Osteocyte (in vitro differentiated cells): ENCODE measurements at regions not wholly inside any gene's neighbourhood (a gene's known extent, or its start where the extent isn't known, plus 50 kb on each side); places are given as distances from the start of the nearest gene placed in this dataset.

Experiments
- DNase-seq: peaks from one replicate; pipeline ENCODE4 v3.0.0; 2021; ENCODE audit warnings: mixed read lengths; ENCODE audit not compliant: unreplicated experiment; ENCODE audit errors: extremely low spot score
- H3K27ac Mint-ChIP-seq: one replicate; pipeline ENCODE4 v1.8.0; 2021; ENCODE audit warnings: mild to moderate bottlenecking, mixed read lengths; ENCODE audit not compliant: unreplicated experiment
- H3K27me3 Mint-ChIP-seq: one replicate; pipeline ENCODE4 v1.8.0; 2021; ENCODE audit warnings: mixed read lengths; ENCODE audit not compliant: unreplicated experiment
- H3K36me3 Mint-ChIP-seq: one replicate; pipeline ENCODE4 v1.8.0; 2021; ENCODE audit warnings: mixed read lengths; ENCODE audit not compliant: unreplicated experiment
- H3K4me1 Mint-ChIP-seq: one replicate; pipeline ENCODE4 v1.8.0; 2021; ENCODE audit warnings: mixed read lengths; ENCODE audit not compliant: unreplicated experiment
- H3K4me3 Mint-ChIP-seq: one replicate; pipeline ENCODE4 v1.8.0; 2021; ENCODE audit warnings: mild to moderate bottlenecking, moderate library complexity, mixed read lengths; ENCODE audit not compliant: unreplicated experiment
- H3K9me3 Mint-ChIP-seq: one replicate; pipeline ENCODE4 v1.8.0; 2021; ENCODE audit warnings: mixed read lengths; ENCODE audit not compliant: unreplicated experiment
- TF ChIP-seq, protein P1 (sequence below): fragments of 200-600 bp; sonication (generic); IDR thresholded peaks from 2 replicates; pipeline ENCODE4 v1.5.0; 2021; ENCODE audit warnings: antibody characterized with exemption, mild to moderate bottlenecking, moderate library complexity

DNA sequence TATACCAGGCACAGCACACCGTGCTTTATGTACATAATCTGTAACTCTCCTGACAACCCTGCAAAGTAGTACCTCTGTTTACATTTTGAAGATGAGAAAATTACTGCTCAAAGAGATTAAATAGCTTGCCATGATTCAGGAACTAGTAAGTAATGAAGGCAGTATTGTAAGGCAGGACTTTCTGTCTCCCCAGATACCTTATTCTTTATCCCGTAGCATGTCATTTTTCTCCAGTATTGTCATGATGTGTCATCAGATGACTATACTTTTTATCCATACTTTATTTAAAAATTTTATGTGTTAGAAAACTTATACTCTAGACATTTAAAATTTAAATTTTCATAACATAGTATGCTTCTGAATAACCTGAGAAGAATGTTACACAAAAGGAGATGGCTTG lies 188.3 kb upstream of the NUDT6 start:
- no peaks in the 10 kb centered on the region for H3K27me3 Mint-ChIP-seq
- H3K4me1 Mint-ChIP-seq = no peaks in the 10 kb centered on the region
- H3K4me3 Mint-ChIP-seq = no peak overlapping the region
- no peak for DNase-seq
- H3K27ac Mint-ChIP-seq = no peak overlapping the region
- H3K36me3 Mint-ChIP-seq = no peaks in the 10 kb centered on the region
- no peaks in the 10 kb centered on the region for H3K9me3 Mint-ChIP-seq
- TF ChIP-seq, protein P1, sequence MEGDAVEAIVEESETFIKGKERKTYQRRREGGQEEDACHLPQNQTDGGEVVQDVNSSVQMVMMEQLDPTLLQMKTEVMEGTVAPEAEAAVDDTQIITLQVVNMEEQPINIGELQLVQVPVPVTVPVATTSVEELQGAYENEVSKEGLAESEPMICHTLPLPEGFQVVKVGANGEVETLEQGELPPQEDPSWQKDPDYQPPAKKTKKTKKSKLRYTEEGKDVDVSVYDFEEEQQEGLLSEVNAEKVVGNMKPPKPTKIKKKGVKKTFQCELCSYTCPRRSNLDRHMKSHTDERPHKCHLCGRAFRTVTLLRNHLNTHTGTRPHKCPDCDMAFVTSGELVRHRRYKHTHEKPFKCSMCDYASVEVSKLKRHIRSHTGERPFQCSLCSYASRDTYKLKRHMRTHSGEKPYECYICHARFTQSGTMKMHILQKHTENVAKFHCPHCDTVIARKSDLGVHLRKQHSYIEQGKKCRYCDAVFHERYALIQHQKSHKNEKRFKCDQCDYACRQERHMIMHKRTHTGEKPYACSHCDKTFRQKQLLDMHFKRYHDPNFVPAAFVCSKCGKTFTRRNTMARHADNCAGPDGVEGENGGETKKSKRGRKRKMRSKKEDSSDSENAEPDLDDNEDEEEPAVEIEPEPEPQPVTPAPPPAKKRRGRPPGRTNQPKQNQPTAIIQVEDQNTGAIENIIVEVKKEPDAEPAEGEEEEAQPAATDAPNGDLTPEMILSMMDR = no peak

DNA sequence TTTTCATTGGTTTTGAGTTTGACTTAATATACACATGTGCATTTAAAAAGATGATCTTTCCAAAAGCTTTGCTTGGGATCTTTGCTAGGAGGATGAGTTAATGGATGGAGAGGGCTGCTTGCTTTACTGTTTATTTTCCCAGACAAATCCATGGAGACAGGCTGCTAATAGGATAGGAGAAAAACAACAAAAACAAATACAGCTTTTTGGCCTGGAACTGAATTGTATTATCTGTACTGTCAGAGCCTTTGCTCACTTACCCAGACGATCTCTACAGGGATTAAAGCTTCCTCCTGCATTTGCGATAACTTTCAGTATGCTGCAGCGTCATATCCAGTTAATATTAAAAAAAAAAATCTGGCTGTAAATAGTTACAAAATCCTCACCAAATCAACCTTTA lies 190.8 kb upstream of the NUDT6 start:
- no peaks in the 10 kb centered on the region for H3K27me3 Mint-ChIP-seq
- H3K4me3 Mint-ChIP-seq = no peak overlapping the region
- DNase-seq = no peak
- H3K4me1 Mint-ChIP-seq = peaks cover 10% of the 10 kb centered on the region
- no peaks in the 10 kb centered on the region for H3K36me3 Mint-ChIP-seq
- TF ChIP-seq, protein P1 = no peak
- H3K9me3 Mint-ChIP-seq = no peaks in the 10 kb centered on the region
- no peak overlapping the region for H3K27ac Mint-ChIP-seq

- Mint-ChIP-seq H3K4me1 (peaks cover 10% of the 10 kb centered on the region), H3K27me3 (no peaks in the 10 kb centered on the region), H3K27ac (no peak overlapping the region), H3K9me3 (no peaks in the 10 kb centered on the region), H3K36me3 (no peaks in the 10 kb centered on the region), H3K4me3 (no peak overlapping the region)
- TF ChIP-seq, protein P1 = no peak
- DNase-seq = no peak
Measured at GRCh38 chr4:123114084-123114914, 191.9 kb upstream of the NUDT6 start.

- DNase-seq = no peak
- Mint-ChIP-seq H3K9me3 (no peaks in the 10 kb centered on the region), H3K36me3 (no peaks in the 10 kb centered on the region), H3K4me3 (no peak overlapping the region), H3K4me1 (peaks cover 10% of the 10 kb centered on the region), H3K27ac (no peak overlapping the region), H3K27me3 (no peaks in the 10 kb centered on the region)
- TF ChIP-seq, protein P1 = no peak
Measured at GRCh38 chr4:123114915-123115756, 192.7 kb upstream of the NUDT6 start.

- no peak for DNase-seq
- no peaks in the 10 kb centered on the region for H3K27me3 Mint-ChIP-seq
- H3K27ac Mint-ChIP-seq = peak overlapping the region; percentile 3
- no peak overlapping the region for H3K4me3 Mint-ChIP-seq
- TF ChIP-seq, protein P1 = no peak
- peaks cover 15% of the 10 kb centered on the region for H3K4me1 Mint-ChIP-seq
- H3K36me3 Mint-ChIP-seq = no peaks in the 10 kb centered on the region
- no peaks in the 10 kb centered on the region for H3K9me3 Mint-ChIP-seq
Measured at GRCh38 chr4:123116412-123116811, 194.0 kb upstream of the NUDT6 start.
